22Rv1 (cell line): ENCODE measurements at regions not wholly inside any gene's neighbourhood (a gene's known extent, or its start where the extent isn't known, plus 50 kb on each side); places are given as distances from the start of the nearest gene placed in this dataset.

ENCODE experiments used
- ZFX ChIP-seq: fragments of 450-650 bp; IDR thresholded peaks from 2 replicates; pipeline ENCODE4 v1.6.1; 2017; ENCODE audit warnings: antibody characterized with exemption, borderline replicate concordance
- TF ChIP-seq, protein P1 (sequence below): fragments of 450-650 bp; IDR thresholded peaks from 2 replicates; pipeline ENCODE4 v1.5.1; 2017; ENCODE audit warnings: mild to moderate bottlenecking

GRCh38 chr16:79842197-79842596 lies 241.7 kb upstream of the MAF start:
- TF ChIP-seq, protein P1, sequence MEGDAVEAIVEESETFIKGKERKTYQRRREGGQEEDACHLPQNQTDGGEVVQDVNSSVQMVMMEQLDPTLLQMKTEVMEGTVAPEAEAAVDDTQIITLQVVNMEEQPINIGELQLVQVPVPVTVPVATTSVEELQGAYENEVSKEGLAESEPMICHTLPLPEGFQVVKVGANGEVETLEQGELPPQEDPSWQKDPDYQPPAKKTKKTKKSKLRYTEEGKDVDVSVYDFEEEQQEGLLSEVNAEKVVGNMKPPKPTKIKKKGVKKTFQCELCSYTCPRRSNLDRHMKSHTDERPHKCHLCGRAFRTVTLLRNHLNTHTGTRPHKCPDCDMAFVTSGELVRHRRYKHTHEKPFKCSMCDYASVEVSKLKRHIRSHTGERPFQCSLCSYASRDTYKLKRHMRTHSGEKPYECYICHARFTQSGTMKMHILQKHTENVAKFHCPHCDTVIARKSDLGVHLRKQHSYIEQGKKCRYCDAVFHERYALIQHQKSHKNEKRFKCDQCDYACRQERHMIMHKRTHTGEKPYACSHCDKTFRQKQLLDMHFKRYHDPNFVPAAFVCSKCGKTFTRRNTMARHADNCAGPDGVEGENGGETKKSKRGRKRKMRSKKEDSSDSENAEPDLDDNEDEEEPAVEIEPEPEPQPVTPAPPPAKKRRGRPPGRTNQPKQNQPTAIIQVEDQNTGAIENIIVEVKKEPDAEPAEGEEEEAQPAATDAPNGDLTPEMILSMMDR: no peak
- no peak for TF ChIP-seq ZFX
